ENCODE measurements at regions not wholly inside any gene's neighbourhood (a gene's known extent, or its start where the extent isn't known, plus 50 kb on each side); places are given as distances from the start of the nearest gene placed in this dataset.

- no peak for DNase-seq
- TF ChIP-seq, protein P1, sequence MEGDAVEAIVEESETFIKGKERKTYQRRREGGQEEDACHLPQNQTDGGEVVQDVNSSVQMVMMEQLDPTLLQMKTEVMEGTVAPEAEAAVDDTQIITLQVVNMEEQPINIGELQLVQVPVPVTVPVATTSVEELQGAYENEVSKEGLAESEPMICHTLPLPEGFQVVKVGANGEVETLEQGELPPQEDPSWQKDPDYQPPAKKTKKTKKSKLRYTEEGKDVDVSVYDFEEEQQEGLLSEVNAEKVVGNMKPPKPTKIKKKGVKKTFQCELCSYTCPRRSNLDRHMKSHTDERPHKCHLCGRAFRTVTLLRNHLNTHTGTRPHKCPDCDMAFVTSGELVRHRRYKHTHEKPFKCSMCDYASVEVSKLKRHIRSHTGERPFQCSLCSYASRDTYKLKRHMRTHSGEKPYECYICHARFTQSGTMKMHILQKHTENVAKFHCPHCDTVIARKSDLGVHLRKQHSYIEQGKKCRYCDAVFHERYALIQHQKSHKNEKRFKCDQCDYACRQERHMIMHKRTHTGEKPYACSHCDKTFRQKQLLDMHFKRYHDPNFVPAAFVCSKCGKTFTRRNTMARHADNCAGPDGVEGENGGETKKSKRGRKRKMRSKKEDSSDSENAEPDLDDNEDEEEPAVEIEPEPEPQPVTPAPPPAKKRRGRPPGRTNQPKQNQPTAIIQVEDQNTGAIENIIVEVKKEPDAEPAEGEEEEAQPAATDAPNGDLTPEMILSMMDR (IDR thresholded peaks at IDR 0.05) = no peak
- no peak for TF ChIP-seq POLR2A (IDR thresholded peaks at IDR 0.05)
- intact Hi-C loops (cut with DNase I) = no loop called here
- no peak overlapping the region for H3K27ac ChIP-seq
- no peak overlapping the region for H3K4me3 ChIP-seq (replicated peaks in 1 of 3)
- no peaks in the 10 kb centered on the region for H3K36me3 ChIP-seq
- H3K4me1 ChIP-seq = peaks cover 0 to 20% of the 10 kb centered on the region in 2 donors
- no peaks in the 10 kb centered on the region for H3K27me3 ChIP-seq
- H3K9me3 ChIP-seq = no peaks in the 10 kb centered on the region
- 55 to 57% methylated on average over 23 to 27 of the region's 28 CpGs for WGBS, 2 donors
Observed at GRCh38 chr15:99447497-99448371, 118.0 kb upstream of the MEF2A start.

GRCh38 chr15:99449514-99449913, 116.3 kb upstream of the MEF2A start:
- no peak for DNase-seq
- H3K4me1 ChIP-seq = peaks cover 0 to 30% of the 10 kb centered on the region in 2 donors
- no peaks in the 10 kb centered on the region for H3K9me3 ChIP-seq
- no peak overlapping the region for H3K4me3 ChIP-seq (replicated peaks in 1 of 3)
- TF ChIP-seq POLR2A (IDR thresholded peaks at IDR 0.05) = no peak
- TF ChIP-seq, protein P1 (IDR thresholded peaks at IDR 0.05) = no peak
- H3K36me3 ChIP-seq = no peaks in the 10 kb centered on the region
- no peak overlapping the region for H3K27ac ChIP-seq
- H3K27me3 ChIP-seq = no peaks in the 10 kb centered on the region
- intact Hi-C loops (cut with DNase I) = no loop called here
- WGBS, 2 donors = 87 to 92% methylated on average over 4 of the region's 4 CpGs

- intact Hi-C loops (cut with DNase I) = no loop called here
- no peak overlapping the region for H3K4me3 ChIP-seq (replicated peaks in 1 of 3)
- H3K27ac ChIP-seq = peak overlapping the region in 1 of 3 donors; percentile 59
Observed at GRCh38 chr15:99450896-99451358, 114.9 kb upstream of the MEF2A start.

DNA sequence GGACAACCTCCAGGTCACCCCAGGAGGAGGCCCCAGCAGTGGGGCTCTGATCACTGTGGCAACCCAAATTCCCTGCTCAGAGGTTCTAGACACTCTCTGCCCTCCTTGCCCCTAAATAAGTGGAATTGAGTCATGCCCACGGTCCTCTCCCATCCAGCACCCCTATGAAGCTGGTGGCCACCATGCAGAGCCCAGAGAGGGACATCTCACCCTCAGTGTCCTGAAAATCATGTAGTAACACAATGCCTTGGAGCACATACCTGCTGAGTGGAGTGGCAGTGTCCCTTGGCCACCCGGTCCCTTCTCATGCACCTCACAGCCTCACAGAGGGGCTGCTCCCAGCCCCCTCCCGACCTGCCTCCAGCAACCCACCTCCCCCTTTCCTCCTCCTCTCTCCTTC, 114.3 kb upstream of the MEF2A start:
- Histone ChIP-seq H3K4me1 (peaks cover 0 to 43% of the 10 kb centered on the region in 2 donors), H3K4me3 (replicated peaks in 1 of 3) (no peak overlapping the region), H3K9me3 (no peaks in the 10 kb centered on the region), H3K27ac (peak overlapping the region in 1 of 3 donors; percentile 59), H3K36me3 (no peaks in the 10 kb centered on the region), H3K27me3 (no peaks in the 10 kb centered on the region)
- TF ChIP-seq, protein P1 (IDR thresholded peaks at IDR 0.05) = no peak
- WGBS, 2 donors = 79 to 96% methylated on average over 3 of the region's 3 CpGs
- no peak for DNase-seq
- intact Hi-C loops (cut with DNase I) = no loop called here

More at GRCh38 chr15:99450896-99451358, 114.9 kb upstream of the MEF2A start:
- TF ChIP-seq POLR2A (IDR thresholded peaks at IDR 0.05) = no peak
- TF ChIP-seq, protein P1 (IDR thresholded peaks at IDR 0.05) = no peak
- no peaks in the 10 kb centered on the region for H3K9me3 ChIP-seq
- H3K27me3 ChIP-seq = no peaks in the 10 kb centered on the region
- WGBS, 2 donors = 46 to 57% methylated on average over 14 of the region's 14 CpGs
- peak; percentile 33 to 41 for DNase-seq
- H3K4me1 ChIP-seq = peaks cover 0 to 43% of the 10 kb centered on the region in 2 donors
- H3K36me3 ChIP-seq = no peaks in the 10 kb centered on the region

GRCh38 chr15:99452010-99452409, 113.8 kb upstream of the MEF2A start:
- Histone ChIP-seq H3K27me3 (no peaks in the 10 kb centered on the region), H3K27ac (peak overlapping the region in 1 of 3 donors; percentile 59), H3K36me3 (no peaks in the 10 kb centered on the region), H3K4me3 (replicated peaks in 1 of 3) (no peak overlapping the region), H3K4me1 (peaks cover 0 to 43% of the 10 kb centered on the region in 2 donors), H3K9me3 (no peaks in the 10 kb centered on the region)
- TF ChIP-seq, protein P1 (IDR thresholded peaks at IDR 0.05) = no peak
- no peak for TF ChIP-seq POLR2A (IDR thresholded peaks at IDR 0.05)
- intact Hi-C loops (cut with DNase I) = no loop called here
- 93 to 95% methylated on average over 11 of the region's 11 CpGs for WGBS, 2 donors
- DNase-seq = no peak
